SU-DHL-6 (cell line): ENCODE measurements at regions not wholly inside any gene's neighbourhood (a gene's known extent, or its start where the extent isn't known, plus 50 kb on each side); places are given as distances from the start of the nearest gene placed in this dataset.

Experiments used
- H2AFZ ChIP-seq: fragments of 200-600 bp; sonication (generic); 2 replicates; pipeline ENCODE4 v1.6.1; 2014; ENCODE audit warnings: low read depth, mild to moderate bottlenecking, moderate library complexity, mixed read lengths, antibody characterized with exemption, low read length; ENCODE audit not compliant: severe bottlenecking
- H3F3A ChIP-seq: fragments of 200-600 bp; shearing (Covaris generic); 2 replicates; pipeline ENCODE4 v1.6.0; 2016; ENCODE audit warnings: antibody characterized with exemption, mild to moderate bottlenecking; ENCODE audit not compliant: insufficient read depth
- H3K27ac ChIP-seq: fragments of 200-600 bp; sonication (generic); 2 replicates; pipeline ENCODE4 v1.5.1; 2016; ENCODE audit warnings: low read depth, mild to moderate bottlenecking, low read length, moderate library complexity, mixed read lengths
- H3K27me3 ChIP-seq: fragments of 200-600 bp; sonication (generic), shearing (Covaris generic); 2 replicates; pipeline ENCODE4 v1.6.0; 2014; ENCODE audit warnings: mild to moderate bottlenecking, low read length
- H3K36me3 ChIP-seq: fragments of 200-600 bp; sonication (generic); 2 replicates; pipeline ENCODE4 v1.6.1; 2014; ENCODE audit warnings: mild to moderate bottlenecking, low read length, mixed read lengths
- H3K4me2 ChIP-seq: fragments of 300-600, 200-600 bp; shearing (Covaris generic), sonication (generic); 2 replicates; pipeline ENCODE4 v1.6.0; 2014; ENCODE audit warnings: low read length, low read depth, mild to moderate bottlenecking; ENCODE audit not compliant: poor library complexity, severe bottlenecking
- H3K4me3 ChIP-seq: fragments of 200-600 bp; sonication (generic); 2 replicates; pipeline ENCODE4 v1.5.1; 2014; ENCODE audit warnings: antibody characterized with exemption, low read length, mild to moderate bottlenecking, mixed read lengths; ENCODE audit not compliant: insufficient read depth, poor library complexity, severe bottlenecking
- H3K79me2 ChIP-seq: fragments of 200-600 bp; sonication (generic); 2 replicates; pipeline ENCODE4 v1.6.1; 2014; ENCODE audit warnings: mild to moderate bottlenecking, low read length, moderate library complexity; ENCODE audit not compliant: insufficient read depth
- H3K9ac ChIP-seq: fragments of 200-600 bp; sonication (generic); 2 replicates; pipeline ENCODE4 v1.7.0; 2014; ENCODE audit warnings: mild to moderate bottlenecking, low read length
- H3K9me2 ChIP-seq: fragments of 200-600 bp; sonication (generic); replicated peaks from 2 replicates; pipeline ENCODE4 v1.6.1; 2014; ENCODE audit warnings: low read length; ENCODE audit not compliant: insufficient read depth
- H3K9me3 ChIP-seq: fragments of 200-600 bp; sonication (generic); 2 replicates; pipeline ENCODE4 v1.6.1; 2014; ENCODE audit warnings: low read length, mixed read lengths; ENCODE audit not compliant: insufficient read depth
- H4K20me1 ChIP-seq: fragments of 200-600 bp; sonication (generic); 2 replicates; pipeline ENCODE4 v1.6.1; 2014; ENCODE audit warnings: low read depth, mild to moderate bottlenecking, antibody characterized with exemption, low read length, moderate library complexity, mixed read lengths
- CTCF ChIP-seq: fragments of 200-600 bp; sonication (generic); IDR thresholded peaks from one replicate; pipeline ENCODE4 v1.5.1; 2017; ENCODE audit warnings: antibody characterized with exemption, mild to moderate bottlenecking, low read length, moderate library complexity; ENCODE audit not compliant: insufficient read depth, poor library complexity, severe bottlenecking
- EZH2phosphoT487 ChIP-seq: fragments of 200-600 bp; sonication (generic), shearing (Covaris generic); conservative IDR thresholded peaks from 2 replicates; pipeline ENCODE4 v1.6.1; 2018; ENCODE audit warnings: mild to moderate bottlenecking, antibody characterized with exemption, low read length, moderate library complexity, mixed read lengths

DNA sequence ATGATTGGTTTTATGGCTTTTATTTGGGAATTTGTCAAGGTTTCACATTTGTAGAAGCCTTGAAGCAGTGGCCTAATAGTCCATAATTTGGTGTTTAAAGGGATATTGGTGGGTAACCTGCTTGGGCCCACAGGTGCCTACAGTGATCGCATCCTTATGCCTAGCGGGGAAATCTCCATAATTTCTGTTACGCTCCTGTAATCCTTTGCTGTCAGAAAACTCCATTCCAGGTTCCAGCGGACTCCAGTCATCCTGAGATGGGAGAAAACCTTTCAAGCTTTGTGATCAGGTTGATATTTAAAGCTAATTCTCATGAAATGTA lies 257.0 kb upstream of the JADE1 start:
- Histone ChIP-seq H3K9me3 (no peaks in the 10 kb centered on the region), H3K9ac (no peak overlapping the region), H3K27ac (no peak overlapping the region), H3K9me2 (no peaks in the 10 kb centered on the region), H3F3A (no peaks in the 10 kb centered on the region), H3K36me3 (no peaks in the 10 kb centered on the region), H2AFZ (no peak overlapping the region), H3K4me3 (no peak overlapping the region), H3K4me2 (no peak overlapping the region), H3K79me2 (no peaks in the 10 kb centered on the region), H4K20me1 (no peaks in the 10 kb centered on the region), H3K27me3 (no peaks in the 10 kb centered on the region)
- TF ChIP-seq EZH2phosphoT487: no peak
- no peak for TF ChIP-seq CTCF

DNA sequence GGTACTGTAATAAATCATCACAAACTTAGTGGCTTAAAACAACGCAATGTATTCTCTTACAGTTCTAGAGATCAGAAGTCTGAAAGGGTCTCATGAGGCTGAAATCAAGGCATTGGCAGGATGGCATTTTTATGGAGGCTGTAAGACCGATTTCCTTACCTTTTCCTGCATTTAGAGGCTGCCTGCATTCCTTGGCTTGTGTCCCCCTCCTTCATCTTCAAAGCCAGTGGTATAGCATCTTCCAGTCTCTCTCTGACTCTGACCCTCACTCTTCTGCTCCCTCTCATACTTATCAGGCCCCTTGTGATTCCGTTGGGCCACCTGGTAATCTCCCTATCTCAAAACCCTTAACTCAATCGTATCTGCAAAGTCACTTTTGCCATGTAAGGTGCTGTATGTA lies 258.2 kb upstream of the JADE1 start:
- H3K9ac ChIP-seq: no peak overlapping the region
- no peaks in the 10 kb centered on the region for H3K9me3 ChIP-seq
- no peaks in the 10 kb centered on the region for H4K20me1 ChIP-seq
- TF ChIP-seq CTCF (no peak), EZH2phosphoT487 (no peak)
- no peak overlapping the region for H3K27ac ChIP-seq
- no peaks in the 10 kb centered on the region for H3K9me2 ChIP-seq
- no peak overlapping the region for H3K4me2 ChIP-seq
- no peaks in the 10 kb centered on the region for H3K79me2 ChIP-seq
- no peak overlapping the region for H2AFZ ChIP-seq
- H3K4me3 ChIP-seq: no peak overlapping the region
- H3K36me3 ChIP-seq: no peaks in the 10 kb centered on the region
- H3F3A ChIP-seq: no peaks in the 10 kb centered on the region
- H3K27me3 ChIP-seq: no peaks in the 10 kb centered on the region

- H4K20me1 ChIP-seq: no peaks in the 10 kb centered on the region
- no peaks in the 10 kb centered on the region for H3K79me2 ChIP-seq
- no peaks in the 10 kb centered on the region for H3K9me2 ChIP-seq
- no peak overlapping the region for H3K4me2 ChIP-seq
- H3K4me3 ChIP-seq: no peak overlapping the region
- H3K27me3 ChIP-seq: no peaks in the 10 kb centered on the region
- H3F3A ChIP-seq: no peaks in the 10 kb centered on the region
- TF ChIP-seq EZH2phosphoT487 (no peak), CTCF (no peak)
- no peak overlapping the region for H2AFZ ChIP-seq
- no peak overlapping the region for H3K9ac ChIP-seq
- H3K9me3 ChIP-seq: no peaks in the 10 kb centered on the region
- no peak overlapping the region for H3K27ac ChIP-seq
- H3K36me3 ChIP-seq: no peaks in the 10 kb centered on the region
Measured at GRCh38 chr4:128550060-128550459, 259.4 kb upstream of the JADE1 start.

DNA sequence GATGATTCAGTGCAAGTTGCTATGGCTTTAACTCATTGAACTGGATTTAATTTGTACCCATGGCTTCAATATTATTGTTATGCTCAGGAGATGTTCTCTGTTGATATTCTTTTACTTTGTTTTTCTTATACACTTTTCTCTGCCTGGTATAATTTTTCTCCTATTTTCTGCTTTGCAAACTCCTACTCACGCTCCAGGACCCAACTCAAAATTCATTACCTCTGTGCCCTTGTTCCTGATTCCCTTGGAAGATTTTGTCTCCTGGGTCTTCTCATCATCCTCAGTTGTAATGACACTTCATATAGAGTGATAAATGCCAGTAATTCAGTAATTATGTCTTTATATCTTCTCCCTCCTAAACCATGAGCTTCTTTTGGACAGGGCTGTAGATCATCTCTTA lies 259.9 kb upstream of the JADE1 start:
- H4K20me1 ChIP-seq: no peaks in the 10 kb centered on the region
- TF ChIP-seq CTCF (no peak), EZH2phosphoT487 (no peak)
- no peaks in the 10 kb centered on the region for H3K9me3 ChIP-seq
- no peak overlapping the region for H3K9ac ChIP-seq
- H3K9me2 ChIP-seq: no peaks in the 10 kb centered on the region
- H3K27me3 ChIP-seq: no peaks in the 10 kb centered on the region
- no peaks in the 10 kb centered on the region for H3K79me2 ChIP-seq
- no peak overlapping the region for H3K4me2 ChIP-seq
- H3K4me3 ChIP-seq: no peak overlapping the region
- no peak overlapping the region for H3K27ac ChIP-seq
- H2AFZ ChIP-seq: no peak overlapping the region
- H3K36me3 ChIP-seq: no peaks in the 10 kb centered on the region
- H3F3A ChIP-seq: no peaks in the 10 kb centered on the region
